EH (cell line): ENCODE measurements at regions not wholly inside any gene's neighbourhood (a gene's known extent, or its start where the extent isn't known, plus 50 kb on each side); places are given as distances from the start of the nearest gene placed in this dataset.

Experiments used
- DNase-seq: peaks from one replicate; pipeline ENCODE4 v3.0.0-alpha.2; 2015; ENCODE audit warnings: low read depth

- DNase-seq: no peak
These were observed 78.4 kb upstream of the NUDT4 start for GRCh38 chr12:93299262-93299846.

- DNase-seq: no peak
These were observed 77.1 kb upstream of the NUDT4 start for GRCh38 chr12:93300611-93301021.

GRCh38 chr12:93302331-93303229, 75.1 kb upstream of the NUDT4 start:
- peak; percentile 70 for DNase-seq

GRCh38 chr12:93306636-93307035, 71.1 kb upstream of the NUDT4 start:
- DNase-seq: no peak

- no peak for DNase-seq
These were observed 69.4 kb upstream of the NUDT4 start for GRCh38 chr12:93308281-93308680.

GRCh38 chr12:93311827-93312226, 65.9 kb upstream of the NUDT4 start:
- DNase-seq: peak; percentile 55

- DNase-seq: no peak
These were observed 63.6 kb upstream of the NUDT4 start for GRCh38 chr12:93314177-93314497.

GRCh38 chr12:93315385-93315906, 62.3 kb upstream of the NUDT4 start:
- DNase-seq: no peak

- no peak for DNase-seq
These were observed 61.7 kb upstream of the NUDT4 start for GRCh38 chr12:93315907-93316622.

- no peak for DNase-seq
These were observed 61.1 kb upstream of the NUDT4 start for GRCh38 chr12:93316623-93316971.

GRCh38 chr12:93317227-93317626, 60.5 kb upstream of the NUDT4 start:
- no peak for DNase-seq

- DNase-seq: peak; percentile 26
These were observed 58.8 kb upstream of the NUDT4 start for GRCh38 chr12:93318720-93319522.

GRCh38 chr12:93319523-93320050, 58.1 kb upstream of the NUDT4 start:
- peak; percentile 37 for DNase-seq

- DNase-seq: peak; percentile 75
These were observed 54.9 kb upstream of the NUDT4 start for GRCh38 chr12:93322784-93323183.

GRCh38 chr12:93323625-93324329, 53.9 kb upstream of the NUDT4 start:
- DNase-seq: peak; percentile 42

- DNase-seq: peak; percentile 90
These were observed 51.9 kb upstream of the NUDT4 start for GRCh38 chr12:93325855-93326254.
